HG03442 (cell line): ENCODE measurements at regions not wholly inside any gene's neighbourhood (a gene's known extent, or its start where the extent isn't known, plus 50 kb on each side); places are given as distances from the start of the nearest gene placed in this dataset.
"Not testable (repeated sequence)": the region's sequence is repeated elsewhere in the genome, so short reads cannot be mapped to it uniquely, and the experiment has no call there.

ENCODE experiments used
- ATAC-seq: cut with Tn5 transposase; IDR thresholded peaks from one replicate; pipeline ENCODE4 v1.9.1; 2021; ENCODE audit warnings: mild to moderate bottlenecking, moderate library complexity; ENCODE audit not compliant: unreplicated experiment

DNA sequence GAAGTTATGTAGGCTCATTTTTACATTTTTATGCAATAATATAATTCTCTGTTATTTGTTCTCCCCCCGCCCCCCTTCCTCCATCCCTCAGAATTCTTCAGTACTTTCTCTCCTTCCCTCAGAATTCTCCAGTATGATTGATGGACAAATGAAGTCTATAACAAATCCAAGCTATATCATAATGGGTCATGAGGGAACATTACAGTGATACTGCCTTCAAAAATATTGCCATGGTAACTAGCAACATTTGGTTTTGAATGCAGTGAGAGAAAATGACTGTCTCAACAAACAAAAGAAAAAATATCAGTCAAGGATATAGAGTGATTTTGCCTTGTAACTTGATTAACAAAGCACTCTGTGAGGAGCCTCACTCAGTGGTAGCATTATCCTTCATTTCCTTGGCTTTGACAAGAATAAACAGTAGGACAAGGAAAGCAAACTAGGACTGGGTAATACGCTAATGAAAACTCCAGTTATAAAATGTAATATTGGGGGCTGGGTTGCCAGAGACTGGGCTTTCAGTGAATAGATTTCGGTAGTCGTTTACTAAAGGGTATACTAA, 392.9 kb upstream of the CRIM1 start:
- ATAC-seq, result no peak

DNA sequence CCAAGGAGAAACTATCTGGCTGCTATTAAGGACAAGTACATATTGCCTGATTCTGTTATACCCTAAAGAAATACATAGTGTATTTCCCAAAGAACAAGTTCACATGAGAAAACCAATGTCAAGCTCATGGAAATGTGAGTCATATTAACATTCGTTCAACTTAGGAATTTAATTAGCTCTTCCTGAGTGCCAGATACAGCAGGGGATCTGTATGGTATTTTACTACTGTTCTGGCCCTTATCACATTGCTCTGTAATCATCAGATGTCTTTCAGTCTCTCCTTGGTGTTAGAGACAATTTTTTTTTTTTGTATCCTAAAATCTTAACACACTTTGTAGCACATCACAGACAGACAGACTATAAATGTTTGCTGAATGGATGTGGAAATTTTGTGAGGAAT, 395.0 kb upstream of the CRIM1 start:
- no peak for ATAC-seq

DNA sequence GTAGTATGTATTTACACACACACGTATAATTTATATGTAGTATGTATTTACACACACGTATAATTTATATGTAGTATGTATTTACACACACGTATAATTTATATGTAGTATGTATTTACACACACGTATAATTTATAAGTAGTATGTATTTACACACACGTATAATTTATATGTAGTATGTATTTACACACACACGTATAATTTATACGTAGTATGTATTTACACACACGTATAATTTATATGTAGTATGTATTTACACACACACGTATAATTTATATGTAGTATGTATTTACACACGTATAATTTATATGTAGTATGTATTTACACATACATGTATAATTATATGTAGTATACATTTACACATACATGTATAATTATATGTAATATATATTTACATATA, 398.5 kb upstream of the CRIM1 start:
- ATAC-seq, result not testable (repeated sequence)

DNA sequence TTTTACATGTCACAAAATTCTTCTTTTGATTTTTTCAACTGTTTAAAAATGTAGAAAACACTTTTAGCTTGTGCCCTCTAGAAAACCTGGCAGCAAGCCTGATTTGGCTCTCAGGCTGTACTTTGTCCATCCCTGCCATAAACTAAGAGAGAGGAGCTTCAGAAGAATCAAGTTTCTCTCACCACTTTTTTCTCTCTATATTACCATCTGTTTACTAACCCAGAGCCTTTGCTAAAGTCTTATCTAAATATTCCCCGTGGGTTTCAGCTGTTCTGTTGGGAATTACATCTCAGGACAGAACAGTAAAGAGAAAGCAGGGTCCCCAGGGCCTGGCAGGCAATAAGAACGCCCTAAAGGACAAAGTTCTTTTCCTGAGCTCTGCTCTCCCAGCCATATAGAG, 409.1 kb upstream of the CRIM1 start:
- ATAC-seq, result no peak

DNA sequence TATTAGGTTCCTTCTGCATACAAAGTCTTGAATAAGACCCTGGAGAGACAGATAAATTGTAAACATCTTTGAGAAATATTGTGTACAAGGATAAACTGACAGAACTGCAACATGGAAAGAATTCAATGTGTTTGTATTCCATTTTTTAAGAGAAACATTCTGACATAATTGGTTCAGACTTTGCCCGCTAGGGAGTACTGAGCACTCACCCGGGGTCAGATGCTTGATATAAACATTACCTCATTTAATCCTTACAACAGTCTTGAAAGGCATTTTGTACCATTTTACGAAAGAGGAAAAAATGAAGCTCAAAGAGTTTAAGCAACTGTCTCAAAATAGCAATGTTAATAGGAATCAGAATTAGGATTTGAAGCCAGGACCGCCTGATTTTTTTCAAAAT, 416.7 kb upstream of the CRIM1 start:
- ATAC-seq, result no peak

DNA sequence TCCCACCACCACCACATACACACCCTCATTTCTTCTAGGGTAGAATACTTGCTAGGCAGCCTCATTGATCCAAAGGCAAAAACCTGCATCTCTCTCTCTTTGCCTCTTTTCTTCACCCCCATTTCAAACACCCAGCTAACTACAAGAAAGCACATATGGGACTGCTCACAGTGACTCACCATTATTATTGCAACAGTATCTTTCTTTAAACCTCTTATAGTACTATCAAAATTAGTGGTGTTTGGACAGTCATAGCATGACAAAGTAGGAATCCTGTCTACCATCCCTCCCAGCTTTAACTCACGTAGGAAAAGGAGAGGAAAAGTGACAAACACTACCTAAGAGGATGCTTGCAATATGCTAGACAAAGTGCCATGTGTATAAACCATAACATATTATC, 422.5 kb upstream of the CRIM1 start:
- no peak for ATAC-seq

DNA sequence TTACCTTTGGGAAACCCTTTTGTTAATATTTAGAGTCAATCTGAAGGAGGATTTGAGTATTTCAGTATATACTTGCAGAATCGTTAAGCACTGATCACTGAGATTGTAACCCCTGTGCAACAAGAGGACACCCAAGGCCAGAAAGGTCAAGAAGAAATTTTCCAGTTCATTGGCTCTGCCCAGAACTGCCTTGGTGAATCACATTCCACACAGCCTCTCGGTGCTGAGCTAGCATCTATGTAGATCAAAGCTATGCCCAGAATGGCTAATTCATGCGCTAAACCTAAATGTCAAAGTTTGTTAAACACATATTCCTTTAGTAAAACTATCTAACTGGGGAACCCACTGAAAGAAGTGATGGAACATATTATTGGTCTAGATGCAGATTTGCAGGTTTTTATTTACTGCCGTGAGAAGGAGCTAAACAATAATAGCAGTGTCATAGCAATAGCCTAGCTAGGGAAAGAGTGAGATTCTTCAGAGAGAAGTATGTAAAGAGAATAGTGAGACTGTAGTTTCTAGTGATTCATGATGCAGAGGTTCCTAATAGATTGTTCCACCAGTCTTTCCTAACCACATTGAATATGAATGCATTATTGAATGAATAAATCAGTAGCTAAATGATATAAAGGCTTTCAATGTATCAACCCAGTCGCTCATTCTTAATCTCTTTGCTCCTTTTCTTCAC, 423.2 kb upstream of the CRIM1 start:
- ATAC-seq, result no peak

DNA sequence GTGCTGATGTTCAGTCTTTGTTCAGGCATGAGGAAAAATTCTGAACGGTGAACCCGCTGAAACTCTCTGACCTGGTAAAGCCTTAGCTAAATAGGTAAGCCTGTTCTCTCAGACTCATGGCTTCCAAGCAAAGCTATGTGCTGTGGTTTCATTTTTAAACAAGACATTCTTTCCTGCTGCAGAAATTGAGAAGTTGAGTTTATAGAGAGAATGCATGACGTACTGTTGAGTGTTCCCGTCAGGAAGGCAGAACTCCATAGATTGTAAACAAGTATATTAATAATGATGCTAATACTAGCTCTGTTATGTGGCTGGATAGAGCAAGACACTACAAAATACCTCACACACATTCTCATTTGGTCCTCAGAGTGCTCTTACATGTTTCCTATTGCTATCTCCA, 424.0 kb upstream of the CRIM1 start:
- no peak for ATAC-seq

DNA sequence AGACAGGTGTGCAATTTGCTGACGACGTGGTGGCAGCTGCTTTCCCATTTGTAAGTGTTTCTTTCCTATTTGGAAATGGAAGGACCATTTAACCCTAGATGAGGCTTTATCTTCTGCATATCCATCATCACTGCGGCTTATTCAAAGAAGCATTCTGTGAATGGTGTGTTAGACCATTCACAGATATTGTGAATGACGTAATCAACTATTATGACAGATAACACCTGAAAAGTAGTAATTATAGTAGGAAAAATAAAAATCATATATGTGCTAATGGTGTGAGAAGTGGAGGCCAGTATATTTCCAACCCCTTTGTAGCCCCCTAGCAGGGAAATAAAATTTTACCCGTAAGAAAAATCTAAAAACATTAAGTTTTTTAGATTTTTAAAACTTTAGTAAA, 424.5 kb upstream of the CRIM1 start:
- no peak for ATAC-seq

DNA sequence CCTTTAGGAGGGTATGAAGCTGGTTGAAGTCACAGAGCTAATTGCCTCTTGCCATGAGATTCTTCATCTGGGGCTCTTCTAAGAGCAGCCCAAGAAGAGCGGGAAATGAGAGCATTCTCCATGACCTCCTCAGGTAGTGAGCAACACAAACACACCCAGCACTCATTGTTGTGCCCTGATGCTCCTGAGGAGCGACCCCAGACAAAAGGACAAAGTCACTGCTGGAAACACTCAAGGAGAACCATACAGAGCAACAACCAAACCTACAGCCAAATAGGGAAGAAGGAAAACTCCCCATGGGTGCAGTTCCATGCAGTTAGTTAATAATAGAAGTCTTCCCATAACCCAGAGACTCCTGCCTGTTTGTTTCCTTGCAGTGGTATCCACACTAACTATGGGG, 426.0 kb upstream of the CRIM1 start:
- ATAC-seq, result no peak

DNA sequence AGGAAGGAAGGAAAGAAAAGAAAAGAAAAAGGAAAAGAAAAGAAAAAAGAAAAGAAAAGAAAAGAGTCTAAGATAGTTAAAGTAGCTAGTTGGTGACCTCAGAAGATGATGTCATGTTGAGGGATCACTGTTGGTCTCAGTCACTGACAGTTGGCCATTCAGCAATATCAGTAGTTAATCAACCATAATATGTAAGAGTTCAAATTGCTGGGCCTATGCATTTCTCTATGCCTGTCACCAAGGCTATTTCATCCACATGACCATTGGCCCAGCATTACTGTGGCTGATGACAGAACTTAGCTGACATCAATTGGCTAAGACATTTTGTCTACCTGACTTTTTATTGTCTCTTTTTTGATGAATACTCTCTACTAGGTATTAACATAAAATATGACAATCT, 435.5 kb upstream of the CRIM1 start:
- ATAC-seq, result no peak

DNA sequence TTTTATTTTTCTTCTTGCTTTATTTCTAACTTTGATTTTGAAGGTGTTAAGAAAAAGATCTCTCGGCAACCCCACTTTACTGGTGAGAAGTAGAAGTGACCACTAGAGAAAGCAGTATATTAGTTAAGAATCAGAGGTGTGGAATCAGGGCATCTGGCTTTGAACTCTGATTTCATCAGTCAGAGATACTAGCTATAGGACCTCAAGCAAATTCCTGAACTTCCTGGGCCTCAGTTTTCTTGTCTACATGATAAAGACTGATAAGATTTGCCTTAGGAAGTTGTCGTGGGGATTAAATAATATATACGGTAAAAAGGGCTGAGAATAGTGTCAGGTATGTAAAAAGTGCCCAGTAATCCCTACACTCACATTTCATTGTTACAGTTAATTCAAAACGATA, 440.3 kb upstream of the CRIM1 start:
- ATAC-seq, result no peak

DNA sequence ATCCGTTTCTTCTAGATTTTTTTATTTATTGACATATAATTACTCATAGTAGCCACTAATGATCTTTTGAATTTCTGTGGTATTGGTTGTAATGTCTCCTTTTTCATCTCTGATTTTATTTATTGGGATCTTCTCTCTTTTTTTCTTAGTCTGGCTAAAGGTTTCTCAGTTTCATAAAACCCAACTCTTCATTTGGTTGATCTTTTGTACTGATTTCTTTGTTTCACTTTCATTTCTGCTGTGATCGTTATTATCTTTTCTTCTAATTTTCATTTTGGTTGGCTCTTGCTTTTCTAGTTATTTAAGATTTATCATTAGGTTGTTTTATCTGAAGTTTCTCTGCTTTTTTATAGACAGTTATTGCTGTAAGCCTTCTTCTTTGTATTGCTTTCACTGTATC, 463.6 kb upstream of the CRIM1 start:
- no peak for ATAC-seq

DNA sequence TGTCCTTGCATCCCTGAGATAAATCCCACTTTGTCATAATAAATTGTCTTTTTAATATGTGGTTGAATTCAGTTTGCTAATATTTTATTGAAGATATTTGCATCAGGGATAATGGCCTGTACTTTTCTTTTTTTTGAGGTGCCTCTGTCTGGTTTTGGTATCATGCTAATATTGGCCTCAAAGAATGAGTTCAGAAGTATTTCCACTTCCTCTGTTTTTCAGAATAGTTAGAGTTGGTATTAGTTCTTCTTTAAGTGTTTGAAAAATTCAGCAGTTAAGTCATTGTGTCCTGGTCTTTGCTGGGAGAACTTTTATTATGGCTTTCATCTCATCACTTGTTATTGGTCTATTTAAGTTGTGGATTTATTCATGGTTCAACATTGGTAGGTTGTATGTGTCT, 464.1 kb upstream of the CRIM1 start:
- ATAC-seq, result no peak

DNA sequence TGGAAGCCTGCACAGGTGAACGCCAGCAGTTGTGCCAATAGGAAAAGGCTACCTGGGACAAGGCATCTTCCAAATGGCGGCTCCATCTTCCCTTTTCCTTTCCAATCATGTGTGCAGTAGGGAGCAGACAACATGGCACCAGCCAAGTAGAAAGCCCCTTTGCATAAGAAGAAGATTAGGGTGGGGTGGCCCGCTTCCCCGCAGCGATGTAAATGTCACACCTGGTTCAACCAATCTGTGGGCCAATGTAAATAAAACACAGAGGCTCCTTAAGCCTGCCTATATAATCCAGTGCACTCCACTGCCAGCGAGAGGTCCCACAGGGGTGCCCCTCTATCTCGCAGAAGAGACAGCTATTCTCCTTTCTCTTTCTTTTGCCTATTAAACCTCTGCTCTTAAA, 468.4 kb upstream of the CRIM1 start:
- no peak for ATAC-seq

DNA sequence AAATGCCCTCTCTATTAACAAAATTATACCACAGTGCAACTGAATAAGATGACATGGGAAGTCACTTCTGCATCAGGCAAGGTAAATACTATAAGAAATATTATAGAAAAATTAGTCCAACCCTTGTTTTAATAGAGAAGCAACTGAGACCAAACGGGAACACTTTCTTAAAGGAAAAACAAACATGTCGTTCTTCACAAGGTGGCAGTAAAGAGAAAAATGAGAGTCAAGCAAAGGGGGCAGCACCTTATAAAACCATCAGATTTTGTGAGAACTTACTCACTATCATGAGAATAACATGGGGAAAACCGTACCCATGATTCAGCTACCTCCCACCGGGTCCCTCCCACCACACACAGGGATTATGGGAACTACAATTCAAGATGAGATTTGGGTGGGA, 481.7 kb upstream of the CRIM1 start:
- ATAC-seq, result no peak

DNA sequence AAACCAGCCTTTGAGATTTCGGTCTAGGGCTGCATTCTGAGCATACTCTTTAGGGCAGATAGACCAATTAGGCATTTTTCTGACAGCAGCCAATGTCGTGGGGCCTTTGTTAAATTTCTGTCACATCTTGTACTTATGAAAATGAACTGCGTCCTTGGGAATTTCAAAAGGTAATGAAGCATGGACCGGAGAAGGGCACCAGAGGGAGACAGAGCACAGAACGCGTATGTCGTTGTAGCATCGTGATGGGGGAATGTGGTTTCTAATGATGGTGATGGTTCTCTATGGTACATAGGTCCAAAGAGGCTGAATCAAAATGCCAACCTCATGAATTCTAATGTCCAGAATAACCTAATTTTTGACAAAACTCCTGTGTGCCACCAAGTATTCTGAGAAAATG, 483.9 kb upstream of the CRIM1 start:
- ATAC-seq, result no peak

DNA sequence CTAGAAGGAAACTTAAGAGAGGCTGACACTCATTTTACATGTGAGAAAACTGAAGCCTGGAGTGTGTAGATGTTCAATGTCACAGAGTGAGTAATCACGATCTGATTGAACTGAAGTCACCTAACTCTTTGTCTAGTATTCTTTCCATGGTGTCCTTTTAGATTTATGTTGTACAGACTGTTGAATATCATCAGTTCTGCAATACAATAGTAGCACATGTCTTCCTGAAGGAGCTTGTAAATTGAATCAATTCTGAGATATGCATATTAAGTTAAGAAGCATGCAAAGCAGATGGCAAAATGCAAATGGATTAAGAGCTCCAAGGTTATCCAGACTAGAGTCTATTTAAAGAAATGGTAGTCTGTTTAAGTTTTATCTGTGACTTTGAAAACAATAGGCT, 484.9 kb upstream of the CRIM1 start:
- no peak for ATAC-seq

DNA sequence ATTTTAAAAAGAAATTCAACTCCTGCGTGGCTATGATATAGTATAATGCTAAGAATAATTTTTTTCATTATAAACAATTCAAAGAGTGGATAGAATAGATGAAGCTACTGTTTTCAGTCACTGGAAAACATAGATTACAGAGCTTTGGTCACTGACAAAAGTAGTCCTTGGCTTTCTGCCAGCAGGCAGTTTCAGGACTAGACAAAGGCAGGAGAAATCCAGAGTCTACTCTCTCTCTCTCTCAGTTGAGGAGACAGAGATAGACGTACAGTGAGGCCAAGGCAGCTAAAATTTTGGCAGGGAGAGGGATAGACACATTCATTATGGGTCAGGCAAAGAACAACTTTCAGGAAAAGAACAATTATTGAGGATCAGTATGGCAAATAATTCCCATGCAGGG, 491.4 kb upstream of the CRIM1 start:
- ATAC-seq, result no peak

DNA sequence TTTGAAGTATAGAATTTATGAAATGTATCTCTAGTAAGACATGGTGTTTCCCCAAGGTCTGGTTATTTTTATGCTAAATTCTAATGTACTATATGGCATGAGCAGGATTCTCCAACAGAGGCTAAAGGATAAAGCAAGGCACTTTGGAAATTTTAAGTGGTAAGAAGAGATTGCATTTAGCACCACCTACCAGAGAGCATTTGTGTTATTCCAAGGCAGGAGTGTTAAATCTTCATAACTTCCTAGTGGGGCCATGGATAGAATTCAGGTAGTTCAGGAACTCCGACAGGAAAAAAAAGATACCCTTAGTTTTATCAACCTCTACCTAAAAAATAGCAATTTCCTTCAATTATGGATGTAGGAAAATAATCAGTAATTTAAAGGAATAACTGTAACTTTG, 497.4 kb upstream of the CRIM1 start:
- ATAC-seq, result no peak

DNA sequence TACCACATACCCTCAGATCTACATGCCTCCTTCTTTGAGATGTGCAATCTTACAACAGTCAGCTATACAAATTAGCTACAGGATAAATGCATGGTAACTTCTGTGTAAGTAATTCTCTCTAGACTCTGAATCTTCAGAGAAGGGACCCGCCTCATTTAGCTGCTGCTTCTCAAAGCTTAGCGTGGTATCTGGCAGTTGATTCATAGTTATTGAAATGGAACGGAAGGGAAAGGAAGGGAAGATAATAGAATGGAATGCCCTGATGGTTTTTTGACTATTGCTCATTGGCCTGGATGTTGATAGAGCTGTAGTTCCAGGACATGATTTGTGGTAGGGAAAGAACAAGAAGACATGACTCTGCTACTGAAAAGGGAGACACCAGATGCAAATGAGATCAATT, 498.1 kb upstream of the CRIM1 start:
- ATAC-seq, result no peak

DNA sequence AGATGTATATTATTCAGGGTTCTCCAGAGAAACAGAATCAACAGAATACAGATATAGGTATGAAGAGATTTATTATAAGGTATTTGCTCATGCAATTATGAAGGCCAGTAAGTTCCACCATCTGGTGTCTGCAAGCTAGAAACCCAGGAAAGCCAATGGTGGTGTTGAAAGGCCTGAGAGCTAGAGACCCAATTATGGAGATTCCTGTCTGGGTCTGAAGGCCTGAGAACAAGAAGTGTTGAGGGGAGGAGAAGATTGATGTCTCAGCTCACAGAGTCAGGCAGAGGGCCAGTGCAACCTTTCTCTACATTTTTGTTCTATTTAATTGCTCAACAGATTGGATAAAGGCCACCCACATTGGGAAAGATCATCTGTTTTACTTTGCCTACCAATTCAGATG, 524.2 kb upstream of the CRIM1 start:
- no peak for ATAC-seq

DNA sequence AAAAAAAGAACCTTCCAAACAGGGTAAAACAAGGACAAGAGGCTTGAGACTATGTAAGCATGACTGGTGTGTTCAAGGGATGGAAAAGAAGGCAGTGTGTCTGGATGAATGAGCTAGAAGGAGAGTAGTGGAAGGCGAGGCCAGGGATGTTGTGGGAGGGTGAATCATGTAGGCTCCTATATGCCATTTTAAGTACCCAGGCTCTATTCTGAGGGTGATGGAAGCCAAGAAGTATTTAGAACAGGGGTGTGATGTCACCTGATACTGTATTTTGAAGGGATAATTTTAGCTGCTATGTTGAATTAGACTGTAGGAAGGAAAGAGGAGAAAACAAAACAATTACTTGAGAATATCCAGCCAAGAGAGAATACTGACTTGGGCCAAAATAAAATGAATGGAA, 524.7 kb upstream of the CRIM1 start:
- no peak for ATAC-seq
